Activated T-helper 17 cell treated with anti-CD3 and anti-CD28 coated beads, Interleukin-2, amount 50 U/mL, for 72 hours (primary cell): ENCODE measurements at regions not wholly inside any gene's neighbourhood (a gene's known extent, or its start where the extent isn't known, plus 50 kb on each side); places are given as distances from the start of the nearest gene placed in this dataset.
"Not testable (repeated sequence)": the region's sequence is repeated elsewhere in the genome, so short reads cannot be mapped to it uniquely, and the experiment has no call there.

Experiments
- ATAC-seq: fragments of 150-1000 bp; cut with Tn5 transposase; replicated peaks from 2 replicates; pipeline ENCODE4 v1.10.0; 2021; ENCODE audit warnings: mild to moderate bottlenecking, moderate library complexity
- H3K27ac Mint-ChIP-seq: one replicate; pipeline ENCODE4 v1.8.0; 2022; ENCODE audit warnings: mixed read lengths
- H3K27me3 Mint-ChIP-seq: one replicate; pipeline ENCODE4 v1.8.0; 2022; ENCODE audit warnings: mixed read lengths
- H3K36me3 Mint-ChIP-seq: one replicate; pipeline ENCODE4 v1.8.0; 2022; ENCODE audit warnings: low read depth, mild to moderate bottlenecking, mixed read lengths
- H3K4me1 Mint-ChIP-seq: one replicate; pipeline ENCODE4 v1.8.0; 2022; ENCODE audit warnings: mixed read lengths
- H3K4me3 Mint-ChIP-seq: one replicate; pipeline ENCODE4 v1.8.0; 2022; ENCODE audit warnings: mild to moderate bottlenecking, mixed read lengths
- H3K9me3 Mint-ChIP-seq: one replicate; pipeline ENCODE4 v1.8.0; 2022; ENCODE audit warnings: mixed read lengths

GRCh38 chr5:39928709-39929108 lies 503.9 kb upstream of the DAB2 start:
- Mint-ChIP-seq H3K27ac (no peak overlapping the region), H3K4me1 (no peaks in the 10 kb centered on the region), H3K27me3 (peaks cover 10% of the 10 kb centered on the region), H3K9me3 (no peaks in the 10 kb centered on the region), H3K36me3 (no peaks in the 10 kb centered on the region), H3K4me3 (no peak overlapping the region)
- no peak for ATAC-seq

- H3K36me3 Mint-ChIP-seq: no peaks in the 10 kb centered on the region
- H3K4me3 Mint-ChIP-seq: no peak overlapping the region
- peaks cover 4% of the 10 kb centered on the region for H3K9me3 Mint-ChIP-seq
- no peaks in the 10 kb centered on the region for H3K4me1 Mint-ChIP-seq
- no peak overlapping the region for H3K27ac Mint-ChIP-seq
- no peaks in the 10 kb centered on the region for H3K27me3 Mint-ChIP-seq
- no peak for ATAC-seq
Measured at GRCh38 chr5:39919876-39920275, 495.1 kb upstream of the DAB2 start.

- no peak overlapping the region for H3K4me3 Mint-ChIP-seq
- H3K36me3 Mint-ChIP-seq: no peaks in the 10 kb centered on the region
- H3K27ac Mint-ChIP-seq: no peak overlapping the region
- H3K27me3 Mint-ChIP-seq: peaks cover 3% of the 10 kb centered on the region
- H3K9me3 Mint-ChIP-seq: peaks cover 4% of the 10 kb centered on the region
- no peak for ATAC-seq
- H3K4me1 Mint-ChIP-seq: no peaks in the 10 kb centered on the region
Measured at GRCh38 chr5:39912906-39913305, 488.1 kb upstream of the DAB2 start.

- not testable (repeated sequence) for H3K27me3 Mint-ChIP-seq, H3K4me1 Mint-ChIP-seq
Measured at GRCh38 chr5:39907267-39907951, 482.6 kb upstream of the DAB2 start.

GRCh38 chr5:39906146-39906545 lies 481.4 kb upstream of the DAB2 start:
- Mint-ChIP-seq H3K27me3 (peaks cover 7% of the 10 kb centered on the region), H3K4me1 (no peaks in the 10 kb centered on the region), H3K9me3 (no peaks in the 10 kb centered on the region), H3K27ac (no peak overlapping the region), H3K4me3 (no peak overlapping the region), H3K36me3 (no peaks in the 10 kb centered on the region)
- no peak for ATAC-seq

More at GRCh38 chr5:39907267-39907951, 482.6 kb upstream of the DAB2 start:
- not testable (repeated sequence) for H3K36me3 Mint-ChIP-seq, ATAC-seq, H3K4me3 Mint-ChIP-seq, H3K9me3 Mint-ChIP-seq, H3K27ac Mint-ChIP-seq

GRCh38 chr5:39905356-39905755 lies 480.6 kb upstream of the DAB2 start:
- no peaks in the 10 kb centered on the region for H3K36me3 Mint-ChIP-seq
- no peaks in the 10 kb centered on the region for H3K4me1 Mint-ChIP-seq
- no peak overlapping the region for H3K4me3 Mint-ChIP-seq
- no peaks in the 10 kb centered on the region for H3K9me3 Mint-ChIP-seq
- no peak for ATAC-seq
- H3K27me3 Mint-ChIP-seq: peaks cover 7% of the 10 kb centered on the region
- H3K27ac Mint-ChIP-seq: no peak overlapping the region

- Mint-ChIP-seq H3K36me3 (no peaks in the 10 kb centered on the region), H3K27ac (no peak overlapping the region), H3K9me3 (no peaks in the 10 kb centered on the region), H3K27me3 (peaks cover 7% of the 10 kb centered on the region), H3K4me3 (no peak overlapping the region), H3K4me1 (no peaks in the 10 kb centered on the region)
- no peak for ATAC-seq
Measured at GRCh38 chr5:39902626-39903025, 477.8 kb upstream of the DAB2 start.

GRCh38 chr5:39898731-39899130 lies 474.0 kb upstream of the DAB2 start:
- no peak overlapping the region for H3K4me3 Mint-ChIP-seq
- no peaks in the 10 kb centered on the region for H3K4me1 Mint-ChIP-seq
- H3K27me3 Mint-ChIP-seq: peaks cover 10% of the 10 kb centered on the region

GRCh38 chr5:39896706-39897105 lies 471.9 kb upstream of the DAB2 start:
- Mint-ChIP-seq H3K36me3 (no peaks in the 10 kb centered on the region), H3K27ac (no peak overlapping the region), H3K27me3 (peaks cover 4% of the 10 kb centered on the region), H3K4me1 (no peaks in the 10 kb centered on the region), H3K4me3 (no peak overlapping the region), H3K9me3 (no peaks in the 10 kb centered on the region)
- no peak for ATAC-seq

More at GRCh38 chr5:39898731-39899130, 474.0 kb upstream of the DAB2 start:
- no peak for ATAC-seq
- H3K36me3 Mint-ChIP-seq: no peaks in the 10 kb centered on the region
- no peaks in the 10 kb centered on the region for H3K9me3 Mint-ChIP-seq
- no peak overlapping the region for H3K27ac Mint-ChIP-seq

- Mint-ChIP-seq H3K4me1 (no peaks in the 10 kb centered on the region), H3K27me3 (peaks cover 3% of the 10 kb centered on the region), H3K36me3 (no peaks in the 10 kb centered on the region), H3K27ac (no peak overlapping the region), H3K9me3 (no peaks in the 10 kb centered on the region), H3K4me3 (no peak overlapping the region)
- ATAC-seq: no peak
Measured at GRCh38 chr5:39896104-39896503, 471.3 kb upstream of the DAB2 start.

GRCh38 chr5:39892708-39893107 lies 467.9 kb upstream of the DAB2 start:
- no peak overlapping the region for H3K27ac Mint-ChIP-seq
- H3K4me3 Mint-ChIP-seq: no peak overlapping the region
- no peaks in the 10 kb centered on the region for H3K36me3 Mint-ChIP-seq
- H3K27me3 Mint-ChIP-seq: peaks cover 7% of the 10 kb centered on the region
- ATAC-seq: no peak
- no peaks in the 10 kb centered on the region for H3K9me3 Mint-ChIP-seq
- no peaks in the 10 kb centered on the region for H3K4me1 Mint-ChIP-seq

GRCh38 chr5:39891376-39891775 lies 466.6 kb upstream of the DAB2 start:
- Mint-ChIP-seq H3K27me3 (peaks cover 7% of the 10 kb centered on the region), H3K4me1 (no peaks in the 10 kb centered on the region)

GRCh38 chr5:39880985-39881384 lies 456.2 kb upstream of the DAB2 start:
- no peaks in the 10 kb centered on the region for H3K36me3 Mint-ChIP-seq
- H3K4me3 Mint-ChIP-seq: no peak overlapping the region
- no peaks in the 10 kb centered on the region for H3K9me3 Mint-ChIP-seq
- H3K4me1 Mint-ChIP-seq: no peaks in the 10 kb centered on the region
- no peak overlapping the region for H3K27ac Mint-ChIP-seq
- ATAC-seq: no peak
- peaks cover 18% of the 10 kb centered on the region for H3K27me3 Mint-ChIP-seq

More at GRCh38 chr5:39891376-39891775, 466.6 kb upstream of the DAB2 start:
- no peak for ATAC-seq
- no peaks in the 10 kb centered on the region for H3K36me3 Mint-ChIP-seq
- no peak overlapping the region for H3K27ac Mint-ChIP-seq
- no peaks in the 10 kb centered on the region for H3K9me3 Mint-ChIP-seq
- H3K4me3 Mint-ChIP-seq: no peak overlapping the region

- H3K4me1 Mint-ChIP-seq: no peaks in the 10 kb centered on the region
- no peak overlapping the region for H3K27ac Mint-ChIP-seq
- ATAC-seq: no peak
- H3K36me3 Mint-ChIP-seq: no peaks in the 10 kb centered on the region
- H3K4me3 Mint-ChIP-seq: no peak overlapping the region
- no peaks in the 10 kb centered on the region for H3K9me3 Mint-ChIP-seq
- peaks cover 13% of the 10 kb centered on the region for H3K27me3 Mint-ChIP-seq
Measured at GRCh38 chr5:39877479-39877878, 452.7 kb upstream of the DAB2 start.

GRCh38 chr5:39876146-39876545 lies 451.4 kb upstream of the DAB2 start:
- no peaks in the 10 kb centered on the region for H3K36me3 Mint-ChIP-seq
- ATAC-seq: no peak
- H3K9me3 Mint-ChIP-seq: no peaks in the 10 kb centered on the region
- H3K27ac Mint-ChIP-seq: no peak overlapping the region
- no peak overlapping the region for H3K4me3 Mint-ChIP-seq
- peaks cover 6% of the 10 kb centered on the region for H3K27me3 Mint-ChIP-seq
- no peaks in the 10 kb centered on the region for H3K4me1 Mint-ChIP-seq

- no peak for ATAC-seq
- H3K36me3 Mint-ChIP-seq: no peaks in the 10 kb centered on the region
- no peak overlapping the region for H3K27ac Mint-ChIP-seq
- H3K27me3 Mint-ChIP-seq: peaks cover 11% of the 10 kb centered on the region
- H3K4me1 Mint-ChIP-seq: no peaks in the 10 kb centered on the region
- peaks cover 9% of the 10 kb centered on the region for H3K9me3 Mint-ChIP-seq
- no peak overlapping the region for H3K4me3 Mint-ChIP-seq
Measured at GRCh38 chr5:39870137-39870536, 445.4 kb upstream of the DAB2 start.
